Fibroblast of lung (primary cell): ENCODE measurements at regions not wholly inside any gene's neighbourhood (a gene's known extent, or its start where the extent isn't known, plus 50 kb on each side); places are given as distances from the start of the nearest gene placed in this dataset.

ENCODE experiments used
- CTCF ChIP-seq, 2 donors: IDR thresholded peaks in 1 of 2; conservative IDR thresholded peaks in 1 of 2; 1 replicate in 1 of 2; 2 replicates in 1 of 2; pipeline ENCODE4 v1.5.1; 2011 to 2012; ENCODE audit warnings: low read length in 2 of 2, control low read depth in 1 of 2, inconsistent platforms in 1 of 2, low read depth in 1 of 2, mild to moderate bottlenecking in 1 of 2
- EZH2 ChIP-seq: IDR thresholded peaks from 2 replicates; pipeline ENCODE4 v1.5.1; 2012; ENCODE audit warnings: low read length, control low read depth, mild to moderate bottlenecking; ENCODE audit errors: missing control alignments

GRCh38 chr7:26919906-26920493 is 55.6 kb upstream of the SKAP2 start:
- TF ChIP-seq CTCF (conservative IDR thresholded peaks at IDR 0.05 in 1 of 2, IDR thresholded peaks at IDR 0.05 in 1 of 2; ENCODE audit: low read depth in 1 of 2, low read length in 2 of 2): no peak
- no peak for TF ChIP-seq EZH2
